Trophoblast cell (in vitro differentiated cells and primary cell): ENCODE measurements at regions not wholly inside any gene's neighbourhood (a gene's known extent, or its start where the extent isn't known, plus 50 kb on each side); places are given as distances from the start of the nearest gene placed in this dataset.

ENCODE experiments used
- DNase-seq, 2 donors: peaks; one replicate each; pipeline ENCODE4 v3.0.0-alpha.2; 2016
- H2AFZ ChIP-seq: 2 replicates; pipeline ENCODE4 v1.6.1; 2013; ENCODE audit warnings: low read length, moderate library complexity, mild to moderate bottlenecking; ENCODE audit not compliant: insufficient read depth, poor library complexity
- H2AK5ac ChIP-seq: 2 replicates; pipeline ENCODE4 v1.6.1; 2013; ENCODE audit warnings: mild to moderate bottlenecking, low read length
- H2BK120ac ChIP-seq: 2 replicates; pipeline ENCODE4 v1.6.1; 2013; ENCODE audit warnings: low read length, mild to moderate bottlenecking, moderate library complexity; ENCODE audit not compliant: insufficient read depth, poor library complexity
- H2BK12ac ChIP-seq: 2 replicates; pipeline ENCODE4 v1.6.1; 2013; ENCODE audit warnings: mild to moderate bottlenecking, low read length, moderate library complexity
- H2BK5ac ChIP-seq: 2 replicates; pipeline ENCODE4 v1.6.1; 2013; ENCODE audit warnings: low read length, low read depth, moderate library complexity, mild to moderate bottlenecking; ENCODE audit not compliant: poor library complexity
- H3K14ac ChIP-seq: 2 replicates; pipeline ENCODE4 v1.6.1; 2013; ENCODE audit warnings: mild to moderate bottlenecking, low read length
- H3K18ac ChIP-seq: 2 replicates; pipeline ENCODE4 v1.6.1; 2013; ENCODE audit warnings: mild to moderate bottlenecking, low read length
- H3K23ac ChIP-seq: 2 replicates; pipeline ENCODE4 v1.6.1; 2013; ENCODE audit warnings: low read length
- H3K27ac ChIP-seq: 2 replicates; pipeline ENCODE4 v1.5.1; 2013; ENCODE audit warnings: low read depth, mild to moderate bottlenecking, inconsistent platforms, low read length, moderate library complexity
- H3K27me3 ChIP-seq: 2 replicates; pipeline ENCODE4 v1.6.1; 2013; ENCODE audit warnings: inconsistent platforms, mild to moderate bottlenecking, low read length, moderate library complexity; ENCODE audit not compliant: insufficient read depth
- H3K36me3 ChIP-seq, 2 experiments: 1 replicate in 1 of 2; 2 replicates in 1 of 2; pipeline ENCODE4 v1.6.1; 2013; ENCODE audit warnings: low read length in 2 of 2, mild to moderate bottlenecking in 2 of 2, moderate library complexity in 1 of 2; ENCODE audit not compliant: insufficient read depth in 2 of 2, control insufficient read depth in 1 of 2
- H3K4ac ChIP-seq: 2 replicates; pipeline ENCODE4 v1.6.1; 2013; ENCODE audit warnings: low read depth, mild to moderate bottlenecking, low read length, moderate library complexity
- H3K4me1 ChIP-seq, 2 experiments: 1 replicate in 1 of 2; 2 replicates in 1 of 2; pipeline ENCODE4 v1.6.1; 2013; ENCODE audit warnings: low read length in 2 of 2, mild to moderate bottlenecking in 2 of 2, moderate library complexity in 1 of 2; ENCODE audit not compliant: insufficient read depth in 2 of 2, control insufficient read depth in 1 of 2
- H3K4me2 ChIP-seq: 2 replicates; pipeline ENCODE4 v1.6.1; 2013; ENCODE audit warnings: inconsistent platforms, mild to moderate bottlenecking, low read length, moderate library complexity
- H3K4me3 ChIP-seq: 2 replicates; pipeline ENCODE4 v1.5.1; 2013; ENCODE audit warnings: mild to moderate bottlenecking, low read depth, low read length, inconsistent platforms
- H3K79me1 ChIP-seq: one replicate; pipeline ENCODE4 v1.6.1; 2013; ENCODE audit warnings: low read length
- H3K79me2 ChIP-seq: 2 replicates; pipeline ENCODE4 v1.6.1; 2013; ENCODE audit warnings: low read length, mild to moderate bottlenecking; ENCODE audit not compliant: control insufficient read depth, insufficient read depth, poor library complexity
- H3K9ac ChIP-seq: 2 replicates; pipeline ENCODE4 v1.6.1; 2013; ENCODE audit warnings: mild to moderate bottlenecking, low read length
- H3K9me3 ChIP-seq: 2 replicates; pipeline ENCODE4 v1.6.1; 2013; ENCODE audit warnings: low read depth, mild to moderate bottlenecking, control low read depth, inconsistent platforms, low read length; ENCODE audit not compliant: insufficient read depth
- H4K12ac ChIP-seq: 2 replicates; pipeline ENCODE4 v1.6.1; 2013; ENCODE audit warnings: low read depth, mild to moderate bottlenecking, low read length, moderate library complexity
- H4K8ac ChIP-seq: 2 replicates; pipeline ENCODE4 v1.6.1; 2013; ENCODE audit warnings: low read depth, mild to moderate bottlenecking, low read length, moderate library complexity
- H4K91ac ChIP-seq: one replicate; pipeline ENCODE4 v1.6.1; 2013; ENCODE audit warnings: low read depth, mild to moderate bottlenecking, low read length, moderate library complexity
- WGBS: extraction: QIAGEN DNeasy Blood & Tissue Kit; methylation state at CpG from one replicate; pipeline ENCODE4 v1.1.7; 2013; ENCODE audit warnings: missing lambda C conversion rate; ENCODE audit not compliant: insufficient read length, insufficient coverage; ENCODE audit errors: extremely low coverage; 5-methylcytosine and 5-hydroxymethylcytosine counted together

- Histone ChIP-seq H3K79me1 (no peaks in the 10 kb centered on the region), H4K91ac (no peak overlapping the region), H3K23ac (no peak overlapping the region), H2BK120ac (no peak overlapping the region), H2BK12ac (no peak overlapping the region), H3K4me3 (no peak overlapping the region), H3K27ac (no peak overlapping the region), H2AFZ (no peak overlapping the region), H3K18ac (no peak overlapping the region), H3K9ac (no peak overlapping the region), H4K12ac (no peak overlapping the region), H3K14ac (no peak overlapping the region), H2BK5ac (no peak overlapping the region), H3K27me3 (peaks cover 17% of the 10 kb centered on the region), H4K8ac (no peak overlapping the region), H3K9me3 (no peaks in the 10 kb centered on the region), H3K4me1 (no peaks in the 10 kb centered on the region), H3K4me2 (peak overlapping the region; percentile 89), H3K36me3 (no peaks in the 10 kb centered on the region), H3K4ac (no peak overlapping the region), H3K79me2 (no peaks in the 10 kb centered on the region), H2AK5ac (no peak overlapping the region)
- DNase-seq, result no peak
- no CpG with 5 or more reads among the region's 13 CpGs for WGBS
Measured at GRCh38 chr2:176637142-176637485, 367.9 kb downstream of the MTX2 start.

GRCh38 chr2:176637486-176638166 lies 368.4 kb downstream of the MTX2 start:
- H4K12ac ChIP-seq, result no peak overlapping the region
- H3K9me3 ChIP-seq, result no peaks in the 10 kb centered on the region
- H3K79me1 ChIP-seq, result no peaks in the 10 kb centered on the region
- peak overlapping the region; percentile 48 for H2AFZ ChIP-seq
- H3K36me3 ChIP-seq, result no peaks in the 10 kb centered on the region
- no peak overlapping the region for H3K9ac ChIP-seq
- H3K79me2 ChIP-seq, result no peaks in the 10 kb centered on the region
- no peak overlapping the region for H2BK5ac ChIP-seq
- no peak overlapping the region for H4K8ac ChIP-seq
- DNase-seq, result peak in 1 of 2 donors; percentile 26
- H3K4me3 ChIP-seq, result peak overlapping the region; percentile 56
- no peak overlapping the region for H3K4ac ChIP-seq
- H2BK120ac ChIP-seq, result no peak overlapping the region
- no peak overlapping the region for H3K27ac ChIP-seq
- no CpG with 5 or more reads among the region's 74 CpGs for WGBS
- H3K4me2 ChIP-seq, result peak overlapping the region; percentile 89
- H3K18ac ChIP-seq, result no peak overlapping the region
- H2BK12ac ChIP-seq, result no peak overlapping the region
- no peak overlapping the region for H4K91ac ChIP-seq
- H3K27me3 ChIP-seq, result peaks cover 17% of the 10 kb centered on the region
- H3K4me1 ChIP-seq, result no peaks in the 10 kb centered on the region
- no peak overlapping the region for H3K14ac ChIP-seq
- H3K23ac ChIP-seq, result no peak overlapping the region
- H2AK5ac ChIP-seq, result no peak overlapping the region

- WGBS, result no CpG with 5 or more reads among the region's 39 CpGs
- peak; percentile 10 to 71 for DNase-seq
- Histone ChIP-seq H3K79me1 (no peaks in the 10 kb centered on the region), H4K12ac (no peak overlapping the region), H3K9ac (no peak overlapping the region), H3K14ac (no peak overlapping the region), H4K8ac (no peak overlapping the region), H3K4me1 (no peaks in the 10 kb centered on the region), H3K4me2 (peak overlapping the region; percentile 89), H3K27ac (no peak overlapping the region), H3K27me3 (peaks cover 17% of the 10 kb centered on the region), H2BK12ac (no peak overlapping the region), H2BK120ac (no peak overlapping the region), H3K4ac (no peak overlapping the region), H3K36me3 (no peaks in the 10 kb centered on the region), H2BK5ac (no peak overlapping the region), H2AFZ (no peak overlapping the region), H4K91ac (no peak overlapping the region), H2AK5ac (no peak overlapping the region), H3K79me2 (no peaks in the 10 kb centered on the region), H3K4me3 (peak overlapping the region; percentile 56), H3K23ac (no peak overlapping the region), H3K18ac (no peak overlapping the region), H3K9me3 (no peaks in the 10 kb centered on the region)
Measured at GRCh38 chr2:176638167-176639015, 369.1 kb downstream of the MTX2 start.

GRCh38 chr2:176639016-176639343 lies 369.7 kb downstream of the MTX2 start:
- H3K18ac ChIP-seq, result no peak overlapping the region
- no peak for DNase-seq
- no peak overlapping the region for H2BK120ac ChIP-seq
- H3K4me2 ChIP-seq, result no peak overlapping the region
- H3K79me1 ChIP-seq, result no peaks in the 10 kb centered on the region
- H3K27ac ChIP-seq, result no peak overlapping the region
- H4K91ac ChIP-seq, result no peak overlapping the region
- H4K12ac ChIP-seq, result no peak overlapping the region
- H3K27me3 ChIP-seq, result peaks cover 15% of the 10 kb centered on the region
- H3K36me3 ChIP-seq, result no peaks in the 10 kb centered on the region
- H2BK5ac ChIP-seq, result no peak overlapping the region
- WGBS, result no CpG with 5 or more reads among the region's 7 CpGs
- no peak overlapping the region for H2AFZ ChIP-seq
- no peak overlapping the region for H3K14ac ChIP-seq
- H3K4me1 ChIP-seq, result no peaks in the 10 kb centered on the region
- H3K4ac ChIP-seq, result no peak overlapping the region
- H2BK12ac ChIP-seq, result no peak overlapping the region
- H4K8ac ChIP-seq, result no peak overlapping the region
- H3K79me2 ChIP-seq, result no peaks in the 10 kb centered on the region
- H3K9ac ChIP-seq, result no peak overlapping the region
- no peak overlapping the region for H3K4me3 ChIP-seq
- H3K9me3 ChIP-seq, result no peaks in the 10 kb centered on the region
- H2AK5ac ChIP-seq, result no peak overlapping the region
- H3K23ac ChIP-seq, result no peak overlapping the region
